ENCODE measurements at regions not wholly inside any gene's neighbourhood (a gene's known extent, or its start where the extent isn't known, plus 50 kb on each side); places are given as distances from the start of the nearest gene placed in this dataset.

DNA sequence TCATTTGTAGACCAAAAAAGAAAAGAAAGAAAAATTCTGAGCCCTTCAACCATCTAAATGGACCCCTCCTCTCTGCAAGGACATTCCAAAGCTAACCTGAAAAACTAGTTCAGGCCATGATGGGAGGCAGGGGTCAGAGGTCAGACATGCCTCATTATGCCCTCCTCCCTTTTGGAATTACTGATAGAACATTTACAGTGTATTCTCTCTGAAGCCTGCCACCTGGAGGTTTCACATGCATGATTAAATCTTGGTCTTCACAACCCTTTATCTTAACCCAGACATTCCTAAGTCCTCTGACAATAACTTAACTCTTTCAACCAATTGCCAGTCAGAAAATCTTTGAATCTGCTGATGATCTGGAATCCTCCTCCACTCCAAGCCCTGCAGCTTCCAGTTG, 86.0 kb downstream of the SPP2 start:
- H2BK20ac ChIP-seq (ENCODE audit: low read depth, low read length, poor library complexity, severe bottlenecking): no peak overlapping the region
- Mint-ChIP-seq H3K4me3 (no peak overlapping the region), H3K36me3 (ENCODE audit: insufficient read depth in 1 of 3, low read depth in 3 of 3) (peaks cover 0 to 2% (median 0%) of the 10 kb centered on the region in 3 experiments; a peak in 2 of 7 replicates), H3K27me3 (ENCODE audit: low read depth) (peaks cover 6% of the 10 kb centered on the region), H3K9me3 (no peaks in the 10 kb centered on the region), H3K27ac (no peak overlapping the region), H3K4me1 (peaks cover 16 to 17% of the 10 kb centered on the region in 2 experiments)
- H3K27ac ChIP-seq (ENCODE audit: insufficient read length, low read depth, low read length): no peak overlapping the region
- H3K27me3 ChIP-seq (ENCODE audit: insufficient read depth, low read length): no peaks in the 10 kb centered on the region; the same call in 1 of the 2 replicates
- H3T11ph ChIP-seq (ENCODE audit: low read length): no peak overlapping the region
- no peaks in the 10 kb centered on the region for H4K20me1 ChIP-seq (ENCODE audit: control insufficient read depth, insufficient read depth, insufficient read length)
- TF ChIP-seq, protein P1, sequence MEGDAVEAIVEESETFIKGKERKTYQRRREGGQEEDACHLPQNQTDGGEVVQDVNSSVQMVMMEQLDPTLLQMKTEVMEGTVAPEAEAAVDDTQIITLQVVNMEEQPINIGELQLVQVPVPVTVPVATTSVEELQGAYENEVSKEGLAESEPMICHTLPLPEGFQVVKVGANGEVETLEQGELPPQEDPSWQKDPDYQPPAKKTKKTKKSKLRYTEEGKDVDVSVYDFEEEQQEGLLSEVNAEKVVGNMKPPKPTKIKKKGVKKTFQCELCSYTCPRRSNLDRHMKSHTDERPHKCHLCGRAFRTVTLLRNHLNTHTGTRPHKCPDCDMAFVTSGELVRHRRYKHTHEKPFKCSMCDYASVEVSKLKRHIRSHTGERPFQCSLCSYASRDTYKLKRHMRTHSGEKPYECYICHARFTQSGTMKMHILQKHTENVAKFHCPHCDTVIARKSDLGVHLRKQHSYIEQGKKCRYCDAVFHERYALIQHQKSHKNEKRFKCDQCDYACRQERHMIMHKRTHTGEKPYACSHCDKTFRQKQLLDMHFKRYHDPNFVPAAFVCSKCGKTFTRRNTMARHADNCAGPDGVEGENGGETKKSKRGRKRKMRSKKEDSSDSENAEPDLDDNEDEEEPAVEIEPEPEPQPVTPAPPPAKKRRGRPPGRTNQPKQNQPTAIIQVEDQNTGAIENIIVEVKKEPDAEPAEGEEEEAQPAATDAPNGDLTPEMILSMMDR (conservative IDR thresholded peaks at IDR 0.05): 0 out of 3 replicates have a peak, but pooled peaks have one; percentile 14
- no peaks in the 10 kb centered on the region for H3K79me2 ChIP-seq (ENCODE audit: insufficient read depth, low read length)
- H3K23me2 ChIP-seq (ENCODE audit: insufficient read length, low read depth, low read length, poor library complexity, severe bottlenecking): no peaks in the 10 kb centered on the region
- no peak overlapping the region for H2BK5ac ChIP-seq (ENCODE audit: insufficient read length, low read length)
- H4K5ac ChIP-seq (ENCODE audit: insufficient read length, low read depth, low read length): no peak overlapping the region
- H3K4me1 ChIP-seq (ENCODE audit: insufficient read depth, low read length): no peaks in the 10 kb centered on the region
- no peak overlapping the region for H2BK15ac ChIP-seq (ENCODE audit: low read depth, low read length)
- no peak overlapping the region for H2BK12ac ChIP-seq (ENCODE audit: insufficient read length, low read depth, low read length)
- H3K56ac ChIP-seq (ENCODE audit: insufficient read length, low read depth, low read length): no peak overlapping the region
- H3K18ac ChIP-seq (ENCODE audit: insufficient read length, low read depth, low read length): no peak overlapping the region
- no peak overlapping the region for H2AK5ac ChIP-seq (ENCODE audit: insufficient read length, low read length)
- H3K4me2 ChIP-seq (ENCODE audit: insufficient read depth, insufficient read length, low read length): no peak overlapping the region
- H4K8ac ChIP-seq (replicated peaks; ENCODE audit: insufficient read length, low read depth, low read length): no peak overlapping the region
- no peak overlapping the region for H3K9ac ChIP-seq (ENCODE audit: extremely low read depth, insufficient read length, low read length)
- no peaks in the 10 kb centered on the region for H3K79me1 ChIP-seq (ENCODE audit: insufficient read depth, low read depth, low read length, poor library complexity, severe bottlenecking)
- no peak overlapping the region for H3K4ac ChIP-seq (ENCODE audit: low read depth, low read length)
- H3K14ac ChIP-seq (ENCODE audit: insufficient read depth, low read length): no peak overlapping the region
- no peaks in the 10 kb centered on the region for H3K9me3 ChIP-seq (ENCODE audit: control insufficient read depth, low read depth, low read length)
- H3K23ac ChIP-seq (ENCODE audit: insufficient read length, low read depth, low read length): no peak overlapping the region
- no peak for DNase-seq
- H2BK120ac ChIP-seq (ENCODE audit: low read depth, low read length, poor library complexity, severe bottlenecking): no peak overlapping the region
- no peak overlapping the region for H4K91ac ChIP-seq (ENCODE audit: insufficient read length, low read depth, low read length)
- H2AFZ ChIP-seq (ENCODE audit: low read length): no peak overlapping the region

Data from H9 (cell line).